ENCODE measurements at regions not wholly inside any gene's neighbourhood (a gene's known extent, or its start where the extent isn't known, plus 50 kb on each side); places are given as distances from the start of the nearest gene placed in this dataset.
A peak's percentile ranks its signal among the peaks of the same experiment; 100 is the strongest.
"Not testable (repeated sequence)": the region's sequence is repeated elsewhere in the genome, so short reads cannot be mapped to it uniquely, and the experiment has no call there.

- Mint-ChIP-seq H3K4me3 (no peak overlapping the region), H3K4me1 (ENCODE audit: low read depth in 2 of 2) (no peaks in the 10 kb centered on the region), H3K27ac (no peak overlapping the region), H3K27me3 (no peaks in the 10 kb centered on the region), H3K9me3 (no peaks in the 10 kb centered on the region), H3K36me3 (ENCODE audit: insufficient read depth) (no peaks in the 10 kb centered on the region)
- DNase-seq (no peak), ATAC-seq (replicated peaks) (no peak)
Observed at GRCh38 chr3:115204475-115204874, 57.4 kb upstream of the ZBTB20 start.

- no peaks in the 10 kb centered on the region for H3K36me3 Mint-ChIP-seq (ENCODE audit: insufficient read depth)
- H3K4me3 Mint-ChIP-seq = no peak overlapping the region
- no peak for DNase-seq
- H3K9me3 Mint-ChIP-seq = no peaks in the 10 kb centered on the region
- H3K27me3 Mint-ChIP-seq = no peaks in the 10 kb centered on the region
- no peaks in the 10 kb centered on the region for H3K4me1 Mint-ChIP-seq (ENCODE audit: low read depth in 2 of 2)
- no peak overlapping the region for H3K27ac Mint-ChIP-seq
- no peak for ATAC-seq (replicated peaks)
Observed at GRCh38 chr3:115208066-115208750, 61.1 kb upstream of the ZBTB20 start.

- DNase-seq = no peak
- H3K36me3 Mint-ChIP-seq (ENCODE audit: insufficient read depth) = no peaks in the 10 kb centered on the region
- H3K4me3 Mint-ChIP-seq = no peak overlapping the region
- no peak overlapping the region for H3K27ac Mint-ChIP-seq
- H3K4me1 Mint-ChIP-seq (ENCODE audit: low read depth in 2 of 2) = no peaks in the 10 kb centered on the region
- H3K9me3 Mint-ChIP-seq = no peaks in the 10 kb centered on the region
- no peak for ATAC-seq (replicated peaks)
- H3K27me3 Mint-ChIP-seq = no peaks in the 10 kb centered on the region
Observed at GRCh38 chr3:115211810-115212492, 64.9 kb upstream of the ZBTB20 start.

DNA sequence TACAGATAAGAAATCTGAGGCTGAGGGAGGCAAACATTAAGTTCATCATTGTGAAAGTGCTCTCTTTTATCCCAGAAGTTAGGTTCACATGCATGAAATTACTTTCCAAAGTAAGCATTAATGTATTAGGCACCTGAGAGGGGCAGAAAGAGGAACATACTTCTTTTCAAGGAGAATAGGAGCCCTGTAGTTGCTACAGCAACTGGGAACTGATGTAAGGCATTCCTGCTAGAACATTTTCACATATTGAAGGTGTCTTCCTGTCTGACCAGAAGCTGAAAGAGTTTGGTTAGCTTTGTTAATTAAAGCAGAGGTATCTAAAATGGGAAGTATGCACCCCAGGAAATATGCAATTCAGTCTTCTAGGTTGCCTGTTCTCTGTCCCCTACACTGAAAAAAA, 65.5 kb upstream of the ZBTB20 start:
- Mint-ChIP-seq H3K9me3 (no peaks in the 10 kb centered on the region), H3K27ac (no peak overlapping the region), H3K4me3 (no peak overlapping the region), H3K27me3 (no peaks in the 10 kb centered on the region), H3K36me3 (ENCODE audit: insufficient read depth) (no peaks in the 10 kb centered on the region), H3K4me1 (ENCODE audit: low read depth in 2 of 2) (no peaks in the 10 kb centered on the region)
- ATAC-seq (replicated peaks) (no peak), DNase-seq (no peak)

- not testable (repeated sequence) for H3K36me3 Mint-ChIP-seq (ENCODE audit: insufficient read depth)
Observed at GRCh38 chr3:115213052-115213451, 66.0 kb upstream of the ZBTB20 start.

GRCh38 chr3:115217292-115217677, 70.2 kb upstream of the ZBTB20 start:
- H3K27ac Mint-ChIP-seq = no peak overlapping the region
- H3K27me3 Mint-ChIP-seq = peaks cover 0 to 9% of the 10 kb centered on the region in 2 donors
- H3K36me3 Mint-ChIP-seq (ENCODE audit: insufficient read depth) = no peaks in the 10 kb centered on the region
- DNase-seq (no peak), ATAC-seq (replicated peaks) (no peak)
- no peak overlapping the region for H3K4me3 Mint-ChIP-seq
- H3K4me1 Mint-ChIP-seq (ENCODE audit: low read depth in 2 of 2) = no peaks in the 10 kb centered on the region
- no peaks in the 10 kb centered on the region for H3K9me3 Mint-ChIP-seq

More at GRCh38 chr3:115213052-115213451, 66.0 kb upstream of the ZBTB20 start:
- not testable (repeated sequence) for H3K4me1 Mint-ChIP-seq (ENCODE audit: low read depth in 2 of 2); H3K27ac Mint-ChIP-seq; H3K9me3 Mint-ChIP-seq; H3K4me3 Mint-ChIP-seq; H3K27me3 Mint-ChIP-seq; DNase-seq; ATAC-seq (replicated peaks)

DNA sequence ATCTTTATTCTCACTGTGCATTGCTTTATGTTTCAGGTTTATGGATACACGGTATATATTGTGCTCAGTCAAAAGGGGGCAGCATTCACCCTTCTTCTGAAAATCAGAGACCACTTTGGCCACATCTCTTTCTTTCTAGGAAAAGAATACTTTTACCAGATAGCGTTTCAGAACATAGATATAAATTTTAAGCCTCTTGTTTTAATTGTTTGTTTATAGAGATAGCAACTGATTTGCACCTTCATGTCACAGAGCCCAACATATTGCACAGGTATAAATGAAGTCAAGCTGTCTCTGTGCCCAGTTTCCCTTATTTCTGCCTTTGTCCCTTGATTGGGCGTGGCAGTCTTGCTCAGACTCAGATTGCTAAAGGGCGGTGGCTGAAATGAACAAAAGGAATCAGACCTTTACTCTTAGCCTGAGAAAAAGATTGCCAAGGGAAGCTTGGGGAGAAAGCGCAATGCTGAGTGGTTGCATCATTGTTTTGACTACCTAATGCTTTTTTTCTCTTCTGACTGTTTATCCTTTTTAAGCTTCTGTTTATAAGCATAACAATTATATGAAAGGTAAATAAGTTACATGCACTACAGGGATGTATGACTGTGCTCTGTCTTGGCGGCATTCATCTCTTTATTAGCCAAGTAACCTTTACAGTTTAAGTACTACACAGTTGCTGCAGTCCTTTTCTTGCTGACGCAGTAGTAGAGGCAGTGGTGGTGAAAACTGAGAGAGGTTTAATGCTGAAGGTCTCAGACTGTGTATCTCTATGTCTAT, 70.8 kb upstream of the ZBTB20 start:
- H3K27me3 Mint-ChIP-seq = peaks cover 3 to 9% of the 10 kb centered on the region in 2 donors
- peak in 2 of 3 experiments; percentile 1 to 8 for DNase-seq
- ATAC-seq (replicated peaks) = peak; percentile 40
- H3K9me3 Mint-ChIP-seq = no peaks in the 10 kb centered on the region
- H3K36me3 Mint-ChIP-seq (ENCODE audit: insufficient read depth) = no peaks in the 10 kb centered on the region
- no peaks in the 10 kb centered on the region for H3K4me1 Mint-ChIP-seq (ENCODE audit: low read depth in 2 of 2)
- H3K27ac Mint-ChIP-seq = no peak overlapping the region
- no peak overlapping the region for H3K4me3 Mint-ChIP-seq

GRCh38 chr3:115218859-115219258, 71.8 kb upstream of the ZBTB20 start:
- H3K4me1 Mint-ChIP-seq (ENCODE audit: low read depth in 2 of 2) = no peaks in the 10 kb centered on the region
- H3K4me3 Mint-ChIP-seq = no peak overlapping the region
- DNase-seq (no peak), ATAC-seq (replicated peaks) (no peak)
- H3K9me3 Mint-ChIP-seq = no peaks in the 10 kb centered on the region
- no peaks in the 10 kb centered on the region for H3K36me3 Mint-ChIP-seq (ENCODE audit: insufficient read depth)
- no peak overlapping the region for H3K27ac Mint-ChIP-seq
- peaks cover 5 to 9% of the 10 kb centered on the region in 2 donors for H3K27me3 Mint-ChIP-seq

- H3K9me3 Mint-ChIP-seq = no peaks in the 10 kb centered on the region
- no peak overlapping the region for H3K27ac Mint-ChIP-seq
- H3K4me1 Mint-ChIP-seq (ENCODE audit: low read depth in 2 of 2) = no peaks in the 10 kb centered on the region
- no peak for ATAC-seq (replicated peaks)
- H3K36me3 Mint-ChIP-seq (ENCODE audit: insufficient read depth) = no peaks in the 10 kb centered on the region
- H3K27me3 Mint-ChIP-seq = peaks cover 4 to 5% of the 10 kb centered on the region in 2 donors
- DNase-seq = no peak
- H3K4me3 Mint-ChIP-seq = no peak overlapping the region
Observed at GRCh38 chr3:115224687-115225086, 77.6 kb upstream of the ZBTB20 start.

- DNase-seq (no peak), ATAC-seq (replicated peaks) (no peak)
- Mint-ChIP-seq H3K4me3 (no peak overlapping the region), H3K27me3 (peaks cover 0 to 5% of the 10 kb centered on the region in 2 donors), H3K36me3 (ENCODE audit: insufficient read depth) (no peaks in the 10 kb centered on the region), H3K27ac (no peak overlapping the region), H3K9me3 (no peaks in the 10 kb centered on the region), H3K4me1 (ENCODE audit: low read depth in 2 of 2) (no peaks in the 10 kb centered on the region)
Observed at GRCh38 chr3:115226844-115227445, 79.9 kb upstream of the ZBTB20 start.

DNA sequence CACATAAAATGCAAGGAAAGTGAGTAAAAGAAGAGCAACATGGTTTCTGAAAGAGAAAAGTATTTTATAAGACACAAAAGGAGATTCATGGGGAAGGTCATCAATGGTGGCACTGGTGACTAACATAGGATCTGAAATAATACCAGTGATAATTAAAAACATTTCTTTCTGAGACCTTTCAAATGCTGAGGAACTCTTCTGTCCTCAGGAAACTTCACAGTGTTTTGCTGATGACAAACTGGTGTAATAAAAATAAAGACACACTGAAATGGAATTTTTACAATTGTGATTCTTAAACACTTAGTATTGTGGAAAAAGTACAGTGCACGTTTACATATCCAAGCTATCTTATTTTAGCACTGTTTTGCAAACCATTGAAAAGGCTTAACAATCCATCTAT, 80.4 kb upstream of the ZBTB20 start:
- peaks cover 0 to 5% of the 10 kb centered on the region in 2 donors for H3K27me3 Mint-ChIP-seq
- H3K4me1 Mint-ChIP-seq (ENCODE audit: low read depth in 2 of 2) = no peaks in the 10 kb centered on the region
- no peak overlapping the region for H3K27ac Mint-ChIP-seq
- H3K9me3 Mint-ChIP-seq = no peaks in the 10 kb centered on the region
- no peak overlapping the region for H3K4me3 Mint-ChIP-seq
- DNase-seq (no peak), ATAC-seq (replicated peaks) (no peak)
- H3K36me3 Mint-ChIP-seq (ENCODE audit: insufficient read depth) = no peaks in the 10 kb centered on the region

GRCh38 chr3:115228266-115228665, 81.2 kb upstream of the ZBTB20 start:
- Mint-ChIP-seq H3K4me3 (no peak overlapping the region), H3K27me3 (no peaks in the 10 kb centered on the region), H3K9me3 (no peaks in the 10 kb centered on the region), H3K4me1 (ENCODE audit: low read depth in 2 of 2) (no peaks in the 10 kb centered on the region), H3K36me3 (ENCODE audit: insufficient read depth) (no peaks in the 10 kb centered on the region), H3K27ac (no peak overlapping the region)
- no peak for ATAC-seq (replicated peaks)
- no peak for DNase-seq

- Mint-ChIP-seq H3K36me3 (ENCODE audit: insufficient read depth) (no peaks in the 10 kb centered on the region), H3K4me1 (ENCODE audit: low read depth in 2 of 2) (no peaks in the 10 kb centered on the region), H3K9me3 (no peaks in the 10 kb centered on the region), H3K4me3 (no peak overlapping the region), H3K27me3 (no peaks in the 10 kb centered on the region), H3K27ac (no peak overlapping the region)
- ATAC-seq (replicated peaks) (no peak), DNase-seq (no peak)
Observed at GRCh38 chr3:115232167-115232566, 85.1 kb upstream of the ZBTB20 start.
